Ascending aorta (tissue), 2 donors: ENCODE measurements at regions not wholly inside any gene's neighbourhood (a gene's known extent, or its start where the extent isn't known, plus 50 kb on each side); places are given as distances from the start of the nearest gene placed in this dataset.

Source experiments
- DNase-seq, 2 donors: peaks; one replicate each; pipeline ENCODE4 v3.0.0-alpha.2; 2019; ENCODE audit warnings: low spot score in 2 of 2
- H3K27ac ChIP-seq, 2 donors: fragments of 200-600 bp; sonication (generic); one replicate each; pipeline ENCODE4 v1.5.1; 2016 to 2017; ENCODE audit warnings: mild to moderate bottlenecking in 1 of 2
- H3K27me3 ChIP-seq: fragments of 200-600 bp; sonication (generic); one replicate; pipeline ENCODE4 v1.5.1; 2017
- H3K36me3 ChIP-seq, 2 donors: fragments of 200-600 bp; sonication (generic); one replicate each; pipeline ENCODE4 v1.5.1; 2016
- H3K4me1 ChIP-seq, 2 donors: fragments of 200-600 bp; sonication (generic); one replicate each; pipeline ENCODE4 v1.5.1; 2016 to 2017; ENCODE audit warnings: mild to moderate bottlenecking in 1 of 2
- H3K4me3 ChIP-seq, 2 donors: fragments of 200-600 bp; sonication (generic); one replicate each; pipeline ENCODE4 v1.5.1; 2016 to 2017; ENCODE audit warnings: mild to moderate bottlenecking in 1 of 2
- H3K9me3 ChIP-seq, 2 donors: fragments of 200-600 bp; sonication (generic); one replicate each; pipeline ENCODE4 v1.5.1; 2016
- CTCF ChIP-seq, 3 experiments: fragments of 200-600 bp in 2 of 3; fragments of 450-650 bp in 1 of 3; sonication (generic) in 2 of 3; IDR thresholded peaks; one replicate each; pipeline ENCODE4 v1.5.1; 2016 to 2019; ENCODE audit warnings: antibody characterized with exemption in 3 of 3, mild to moderate bottlenecking in 1 of 3, moderate library complexity in 1 of 3
- intact Hi-C: fragments of 100-400 bp; cut with DNase I; formaldehyde crosslinking; loops from one replicate; pipeline ENCODE4 v1.15.1; 2023

- H3K4me3 ChIP-seq = no peak overlapping the region
- H3K27me3 ChIP-seq = no peaks in the 10 kb centered on the region
- DNase-seq = no peak
- H3K36me3 ChIP-seq = no peaks in the 10 kb centered on the region
- no peak overlapping the region for H3K27ac ChIP-seq
- no peak for TF ChIP-seq CTCF (IDR thresholded peaks at IDR 0.05)
- intact Hi-C loops = no loop called here
- H3K4me1 ChIP-seq = no peaks in the 10 kb centered on the region
- no peaks in the 10 kb centered on the region for H3K9me3 ChIP-seq
Measured at GRCh38 chr9:13378154-13378553, 98.7 kb upstream of the MPDZ start.

- Histone ChIP-seq H3K36me3 (no peaks in the 10 kb centered on the region), H3K27me3 (no peaks in the 10 kb centered on the region), H3K27ac (no peak overlapping the region), H3K9me3 (no peaks in the 10 kb centered on the region), H3K4me1 (no peaks in the 10 kb centered on the region), H3K4me3 (no peak overlapping the region)
- intact Hi-C loops = no loop called here
- no peak for DNase-seq
- no peak for TF ChIP-seq CTCF (IDR thresholded peaks at IDR 0.05)
Measured at GRCh38 chr9:13377171-13377925, 97.9 kb upstream of the MPDZ start.

GRCh38 chr9:13372510-13372909 is 93.0 kb upstream of the MPDZ start:
- Histone ChIP-seq H3K27ac (no peak overlapping the region), H3K27me3 (no peaks in the 10 kb centered on the region), H3K9me3 (no peaks in the 10 kb centered on the region), H3K4me3 (no peak overlapping the region), H3K4me1 (no peaks in the 10 kb centered on the region), H3K36me3 (no peaks in the 10 kb centered on the region)
- no peak for TF ChIP-seq CTCF (IDR thresholded peaks at IDR 0.05)
- intact Hi-C loops = no loop called here
- DNase-seq = no peak

GRCh38 chr9:13369431-13369830 is 89.9 kb upstream of the MPDZ start:
- H3K4me1 ChIP-seq = no peaks in the 10 kb centered on the region
- no peaks in the 10 kb centered on the region for H3K36me3 ChIP-seq
- intact Hi-C loops = no loop called here
- no peaks in the 10 kb centered on the region for H3K9me3 ChIP-seq
- DNase-seq = no peak
- H3K27me3 ChIP-seq = no peaks in the 10 kb centered on the region
- H3K27ac ChIP-seq = no peak overlapping the region
- H3K4me3 ChIP-seq = no peak overlapping the region
- no peak for TF ChIP-seq CTCF (IDR thresholded peaks at IDR 0.05)

- TF ChIP-seq CTCF (IDR thresholded peaks at IDR 0.05) = no peak
- H3K9me3 ChIP-seq = no peaks in the 10 kb centered on the region
- intact Hi-C loops = no loop called here
- no peaks in the 10 kb centered on the region for H3K36me3 ChIP-seq
- no peaks in the 10 kb centered on the region for H3K27me3 ChIP-seq
- H3K4me3 ChIP-seq = no peak overlapping the region
- no peaks in the 10 kb centered on the region for H3K4me1 ChIP-seq
- no peak overlapping the region for H3K27ac ChIP-seq
- DNase-seq = no peak
Measured at GRCh38 chr9:13367784-13368183, 88.3 kb upstream of the MPDZ start.
